AG04450 (cell line): ENCODE measurements at regions not wholly inside any gene's neighbourhood (a gene's known extent, or its start where the extent isn't known, plus 50 kb on each side); places are given as distances from the start of the nearest gene placed in this dataset.

Source experiments
- CTCF ChIA-PET: fragments of 300-600, 350-600 bp; formaldehyde crosslinking; extraction: SDS; loops from one replicate; lab custom pipeline; 2022; ENCODE audit warnings: antibody characterized with exemption, inconsistent platforms; lab: Charles Lee
- POLR2A ChIA-PET: fragments of 350-600 bp; formaldehyde crosslinking; extraction: SDS; loops from one replicate; lab custom pipeline; 2021; ENCODE audit warnings: antibody characterized with exemption, inconsistent platforms; lab: Yijun Ruan, JAX
- DNase-seq: peaks from one replicate; pipeline ENCODE4 v3.0.0-alpha.2; 2011; ENCODE audit warnings: low read depth, low spot score
- H3K27ac ChIP-seq: one replicate; pipeline ENCODE4 v1.5.1; 2012; ENCODE audit warnings: low read depth, low read length, control low read depth
- H3K27me3 ChIP-seq: one replicate; pipeline ENCODE4 v1.6.0; 2012; ENCODE audit warnings: low read length; ENCODE audit not compliant: control insufficient read depth, insufficient read depth
- H3K4me3 ChIP-seq: 2 replicates; pipeline ENCODE4 v1.5.1; 2011; ENCODE audit warnings: mild to moderate bottlenecking, low read depth, low read length, control low read depth
- H3K9me3 ChIP-seq: 2 replicates; pipeline ENCODE4 v1.5.1; 2012; ENCODE audit warnings: low read length; ENCODE audit not compliant: control insufficient read depth, insufficient read depth
- TF ChIP-seq, protein P1 (sequence below): IDR thresholded peaks from 2 replicates; pipeline ENCODE4 v1.5.1; 2011; ENCODE audit warnings: low read depth, low read length, control low read depth, inconsistent platforms

DNA sequence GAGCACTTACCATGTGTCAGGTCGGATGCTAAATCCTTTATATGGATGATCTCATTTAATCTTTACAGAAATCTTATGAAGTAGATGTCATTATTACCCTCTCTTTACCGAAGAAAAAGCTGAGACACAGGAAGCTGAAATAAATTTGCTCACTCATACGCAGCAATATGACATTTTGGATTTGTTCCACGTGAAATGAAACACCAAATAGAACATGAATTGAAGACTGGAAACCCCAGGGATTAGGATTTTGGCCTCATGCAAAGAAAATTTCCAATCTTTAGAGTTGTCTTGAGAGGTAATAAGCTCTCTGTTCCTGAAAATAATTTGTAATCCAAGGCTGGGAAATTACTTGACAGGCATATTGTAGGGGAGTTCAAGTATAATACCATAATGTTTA lies 354.4 kb upstream of the CLNK start:
- DNase-seq: no peak
- TF ChIP-seq, protein P1, sequence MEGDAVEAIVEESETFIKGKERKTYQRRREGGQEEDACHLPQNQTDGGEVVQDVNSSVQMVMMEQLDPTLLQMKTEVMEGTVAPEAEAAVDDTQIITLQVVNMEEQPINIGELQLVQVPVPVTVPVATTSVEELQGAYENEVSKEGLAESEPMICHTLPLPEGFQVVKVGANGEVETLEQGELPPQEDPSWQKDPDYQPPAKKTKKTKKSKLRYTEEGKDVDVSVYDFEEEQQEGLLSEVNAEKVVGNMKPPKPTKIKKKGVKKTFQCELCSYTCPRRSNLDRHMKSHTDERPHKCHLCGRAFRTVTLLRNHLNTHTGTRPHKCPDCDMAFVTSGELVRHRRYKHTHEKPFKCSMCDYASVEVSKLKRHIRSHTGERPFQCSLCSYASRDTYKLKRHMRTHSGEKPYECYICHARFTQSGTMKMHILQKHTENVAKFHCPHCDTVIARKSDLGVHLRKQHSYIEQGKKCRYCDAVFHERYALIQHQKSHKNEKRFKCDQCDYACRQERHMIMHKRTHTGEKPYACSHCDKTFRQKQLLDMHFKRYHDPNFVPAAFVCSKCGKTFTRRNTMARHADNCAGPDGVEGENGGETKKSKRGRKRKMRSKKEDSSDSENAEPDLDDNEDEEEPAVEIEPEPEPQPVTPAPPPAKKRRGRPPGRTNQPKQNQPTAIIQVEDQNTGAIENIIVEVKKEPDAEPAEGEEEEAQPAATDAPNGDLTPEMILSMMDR: no peak
- ChIA-PET POLR2A (no interaction called here), CTCF (no interaction called here)
- Histone ChIP-seq H3K9me3 (no peaks in the 10 kb centered on the region), H3K4me3 (no peak overlapping the region), H3K27ac (no peak overlapping the region), H3K27me3 (no peaks in the 10 kb centered on the region)

- H3K27ac ChIP-seq: no peak overlapping the region
- CTCF ChIA-PET: no interaction called here
- TF ChIP-seq, protein P1: no peak
- no peak overlapping the region for H3K4me3 ChIP-seq
- DNase-seq: no peak
- POLR2A ChIA-PET: no interaction called here
- no peaks in the 10 kb centered on the region for H3K27me3 ChIP-seq
- no peaks in the 10 kb centered on the region for H3K9me3 ChIP-seq
These were observed 353.1 kb upstream of the CLNK start for GRCh38 chr4:11037637-11038036.

DNA sequence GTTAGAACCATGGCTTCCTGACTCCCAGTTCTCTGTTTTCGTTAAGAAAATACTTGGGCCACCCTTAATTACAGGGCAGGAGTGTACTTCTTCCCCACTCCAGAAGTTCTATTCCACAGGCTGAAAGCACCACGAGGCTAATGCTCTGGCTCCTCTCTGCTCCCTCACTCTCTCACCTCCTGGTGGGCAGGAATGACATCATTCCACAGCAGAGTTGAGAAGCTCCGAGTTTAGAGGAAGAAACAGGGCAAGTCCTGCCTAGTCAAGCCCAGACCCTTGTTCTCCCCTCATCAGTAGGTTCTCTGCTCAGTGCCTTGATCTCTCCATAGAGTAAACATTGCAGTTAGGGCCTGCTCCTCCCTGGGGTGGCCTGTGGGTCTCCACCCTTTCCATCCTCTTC lies 343.8 kb upstream of the CLNK start:
- DNase-seq: no peak
- POLR2A ChIA-PET: no interaction called here
- CTCF ChIA-PET: no interaction called here
- Histone ChIP-seq H3K27me3 (no peaks in the 10 kb centered on the region), H3K27ac (no peak overlapping the region), H3K9me3 (no peaks in the 10 kb centered on the region), H3K4me3 (no peak overlapping the region)
- TF ChIP-seq, protein P1: no peak

DNA sequence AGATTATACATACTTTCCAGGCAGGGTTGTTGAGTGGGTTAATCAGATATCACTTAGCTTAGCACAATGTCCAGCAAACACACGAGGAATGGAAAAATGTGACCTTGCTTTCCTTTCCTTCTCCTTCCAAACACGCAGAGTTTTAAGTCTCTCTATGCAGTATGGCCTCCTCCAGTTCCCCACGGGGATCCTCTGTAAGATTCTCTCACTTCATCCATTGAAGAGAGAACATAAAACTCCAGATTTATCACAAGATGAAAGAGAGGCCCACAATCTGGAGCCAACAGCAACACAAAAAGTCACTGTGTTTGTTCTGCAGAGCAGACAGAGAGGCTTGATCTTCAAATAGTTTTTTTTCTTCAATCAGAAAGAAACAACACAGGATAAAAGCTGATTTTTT lies 336.8 kb upstream of the CLNK start:
- H3K27ac ChIP-seq: no peak overlapping the region
- H3K4me3 ChIP-seq: no peak overlapping the region
- TF ChIP-seq, protein P1: no peak
- ChIA-PET CTCF (no interaction called here), POLR2A (no interaction called here)
- DNase-seq: no peak
- H3K27me3 ChIP-seq: no peaks in the 10 kb centered on the region
- no peaks in the 10 kb centered on the region for H3K9me3 ChIP-seq

DNA sequence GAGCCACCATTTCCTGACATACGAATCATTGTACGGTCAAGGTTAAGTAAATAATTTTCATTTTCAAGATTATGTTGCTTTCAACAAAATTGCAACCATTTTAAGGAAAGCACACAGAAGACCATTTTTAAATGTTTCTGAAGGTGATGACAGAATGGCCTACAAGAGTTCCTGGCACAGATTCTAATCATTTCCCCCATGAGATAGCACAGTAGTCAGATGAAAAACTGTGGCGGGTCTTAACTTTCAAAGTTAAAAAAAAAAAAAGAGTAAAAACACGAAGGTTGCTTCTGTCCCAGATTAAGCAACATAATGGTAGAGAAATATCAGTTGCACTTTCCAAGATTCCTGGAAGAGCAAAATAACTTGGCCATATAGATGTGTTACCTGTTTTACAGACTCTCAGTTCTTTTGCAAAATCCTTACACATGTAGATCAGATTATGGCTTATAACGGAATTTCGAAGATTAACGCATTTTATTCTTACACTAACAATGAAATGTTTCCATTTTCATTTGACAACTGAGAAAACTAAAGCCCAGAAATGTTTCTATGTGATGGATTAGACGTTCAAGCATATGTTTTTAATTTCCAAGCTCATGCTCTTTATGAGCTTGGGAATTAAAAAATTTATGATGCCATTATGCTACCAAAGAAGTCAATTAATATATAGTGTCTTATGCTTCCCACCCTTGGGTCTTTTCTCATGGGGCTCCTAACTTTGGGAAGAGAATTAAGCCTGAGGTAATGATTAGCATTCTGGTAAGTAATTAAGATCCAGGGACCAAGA lies 335.1 kb upstream of the CLNK start:
- no peaks in the 10 kb centered on the region for H3K9me3 ChIP-seq
- ChIA-PET CTCF (no interaction called here), POLR2A (no interaction called here)
- TF ChIP-seq, protein P1: no peak
- H3K27me3 ChIP-seq: no peaks in the 10 kb centered on the region
- H3K4me3 ChIP-seq: no peak overlapping the region
- H3K27ac ChIP-seq: no peak overlapping the region
- no peak for DNase-seq
